DMS153 treated with DMSO at 0.1 percent for 48 hours (cell line): ENCODE measurements at regions not wholly inside any gene's neighbourhood (a gene's known extent, or its start where the extent isn't known, plus 50 kb on each side); places are given as distances from the start of the nearest gene placed in this dataset.
A peak's percentile ranks its signal among the peaks of the same experiment; 100 is the strongest.

Source experiments
- DNase-seq: peaks from one replicate; lab custom pipeline; 2025; ENCODE audit not compliant: unreplicated experiment; lab: John Stamatoyannopoulos, UW

- no peak for DNase-seq
Observed at GRCh38 chr3:157639756-157640426, 136.7 kb upstream of the VEPH1 start.

- DNase-seq, result no peak
Observed at GRCh38 chr3:157637866-157638265, 134.7 kb upstream of the VEPH1 start.

- no peak for DNase-seq
Observed at GRCh38 chr3:157633241-157633640, 130.0 kb upstream of the VEPH1 start.

- DNase-seq, result no peak
Observed at GRCh38 chr3:157632075-157632474, 128.9 kb upstream of the VEPH1 start.

GRCh38 chr3:157631478-157631877 lies 128.3 kb upstream of the VEPH1 start:
- no peak for DNase-seq

GRCh38 chr3:157626817-157627216 lies 123.6 kb upstream of the VEPH1 start:
- DNase-seq, result peak; percentile 4

- no peak for DNase-seq
Observed at GRCh38 chr3:157624801-157625200, 121.6 kb upstream of the VEPH1 start.

GRCh38 chr3:157618886-157619285 lies 115.7 kb upstream of the VEPH1 start:
- no peak for DNase-seq

- DNase-seq, result peak; percentile 56
Observed at GRCh38 chr3:157618075-157618760, 115.0 kb upstream of the VEPH1 start.

GRCh38 chr3:157614896-157615295 lies 111.7 kb upstream of the VEPH1 start:
- DNase-seq, result no peak

- no peak for DNase-seq
Observed at GRCh38 chr3:157611536-157612076, 108.4 kb upstream of the VEPH1 start.

- no peak for DNase-seq
Observed at GRCh38 chr3:157610876-157611535, 107.8 kb upstream of the VEPH1 start.

- DNase-seq, result no peak
Observed at GRCh38 chr3:157607826-157608405, 104.7 kb upstream of the VEPH1 start.

- DNase-seq, result no peak
Observed at GRCh38 chr3:157606852-157607197, 103.6 kb upstream of the VEPH1 start.

GRCh38 chr3:157606011-157606851 lies 103.0 kb upstream of the VEPH1 start:
- peak; percentile 45 for DNase-seq

- no peak for DNase-seq
Observed at GRCh38 chr3:157605356-157605755, 102.1 kb upstream of the VEPH1 start.

GRCh38 chr3:157602424-157602823 lies 99.2 kb upstream of the VEPH1 start:
- no peak for DNase-seq

- DNase-seq, result no peak
Observed at GRCh38 chr3:157595259-157595658, 92.0 kb upstream of the VEPH1 start.

GRCh38 chr3:157594413-157594812 lies 91.2 kb upstream of the VEPH1 start:
- no peak for DNase-seq

- DNase-seq, result no peak
Observed at GRCh38 chr3:157592769-157593168, 89.6 kb upstream of the VEPH1 start.

GRCh38 chr3:157590273-157590672 lies 87.1 kb upstream of the VEPH1 start:
- no peak for DNase-seq
